ENCODE measurements at regions not wholly inside any gene's neighbourhood (a gene's known extent, or its start where the extent isn't known, plus 50 kb on each side); places are given as distances from the start of the nearest gene placed in this dataset.

DNA sequence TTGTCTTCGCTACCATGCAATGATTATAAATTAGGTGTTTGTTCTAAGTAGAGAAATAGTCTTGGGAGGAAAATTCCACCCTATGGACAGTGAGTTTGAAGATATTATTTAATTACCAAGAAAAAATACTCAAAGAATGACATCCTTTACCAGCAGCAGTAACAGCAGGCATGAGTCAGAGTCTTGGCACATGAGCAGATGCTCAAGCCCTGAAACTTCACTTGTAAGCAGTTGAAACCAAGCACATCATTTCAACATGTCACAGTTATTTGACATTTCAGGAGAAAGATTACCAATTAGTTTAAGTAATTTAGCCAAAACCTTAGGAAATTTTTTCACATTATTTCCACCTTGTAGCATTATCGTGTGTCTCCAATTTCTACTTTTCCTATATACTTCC lies 99.2 kb downstream of the C12orf50 start:
- no peak for DNase-seq

- DNase-seq: no peak
Observed at GRCh38 chr12:87929346-87929745, 99.9 kb downstream of the C12orf50 start.

DNA sequence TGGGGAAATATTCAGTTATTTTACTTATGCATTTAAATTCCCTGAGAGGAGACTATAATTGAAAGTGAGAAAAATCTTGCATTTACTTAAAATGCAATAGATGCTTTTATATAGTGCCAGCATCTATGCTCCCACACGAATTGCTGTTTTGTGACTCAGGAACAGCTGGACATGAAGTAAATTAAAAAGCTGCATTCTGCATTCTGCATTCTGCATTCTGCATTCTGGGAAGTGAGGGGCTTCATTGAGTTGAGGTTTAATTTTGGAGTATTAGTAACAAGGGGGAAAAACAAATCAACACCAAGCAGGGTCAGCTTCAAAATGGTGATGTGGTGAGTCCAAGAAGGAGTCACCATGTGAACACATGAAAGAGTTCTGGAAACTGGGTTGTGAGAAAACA lies 101.2 kb downstream of the C12orf50 start:
- DNase-seq: no peak

GRCh38 chr12:87925021-87925420 lies 104.2 kb downstream of the C12orf50 start:
- no peak for DNase-seq

DNA sequence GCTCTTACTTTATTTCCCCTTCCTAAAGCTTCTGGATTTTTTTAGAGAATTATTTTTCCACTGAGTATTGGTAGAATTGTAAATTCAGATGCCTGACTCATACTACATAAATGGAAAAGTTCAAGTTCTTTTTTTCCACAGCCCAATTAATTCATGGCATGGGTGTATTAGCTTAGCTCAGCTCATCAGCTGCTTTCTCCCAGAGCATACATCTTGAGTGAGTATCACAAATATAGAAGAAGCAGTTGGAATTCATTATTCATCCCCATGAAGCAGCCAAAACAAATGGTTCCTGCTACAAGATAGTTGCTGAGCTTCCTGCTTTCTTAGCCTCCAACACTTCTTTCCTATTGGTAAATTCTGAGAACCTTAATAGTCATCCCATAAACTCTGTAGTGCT lies 105.1 kb downstream of the C12orf50 start:
- DNase-seq: no peak

DNA sequence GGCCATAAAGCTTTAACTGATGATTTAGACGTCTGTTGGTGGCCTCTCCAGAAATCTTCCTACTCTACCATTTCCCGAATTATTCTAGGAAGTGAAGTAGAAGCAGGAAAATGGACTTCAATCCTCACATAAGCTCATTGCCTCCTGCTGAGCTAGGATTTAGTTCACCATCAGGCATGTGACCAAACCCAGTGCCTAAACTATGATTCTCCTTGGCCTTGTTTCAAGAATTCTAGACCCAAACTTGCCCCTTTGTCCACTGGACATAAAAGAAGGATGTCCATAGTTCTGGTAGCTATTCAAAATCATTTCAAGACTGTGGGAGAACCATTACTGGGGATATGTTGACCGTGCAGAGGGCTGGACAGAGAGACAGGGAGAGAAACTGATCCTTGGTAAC lies 105.8 kb downstream of the C12orf50 start:
- no peak for DNase-seq

DNA sequence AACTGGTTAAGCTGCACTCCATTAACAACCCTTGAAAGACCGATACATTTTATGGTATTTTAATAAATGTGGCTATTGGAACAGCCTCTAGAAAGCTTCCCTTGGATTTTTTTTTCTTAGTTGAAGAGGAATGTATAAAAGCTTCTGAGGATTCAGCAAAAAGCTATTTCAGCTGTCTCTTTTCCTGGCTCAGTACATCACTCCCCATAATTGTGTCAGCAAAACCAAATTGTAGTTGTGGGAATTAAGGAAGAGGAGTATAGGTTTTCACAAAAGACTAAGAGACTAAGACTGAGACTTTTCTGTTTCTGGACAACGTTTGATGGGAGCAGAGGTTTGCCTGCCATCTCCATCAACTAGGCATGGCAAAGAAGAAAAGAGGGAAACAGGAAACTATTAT lies 106.5 kb downstream of the C12orf50 start:
- DNase-seq: no peak

- no peak for DNase-seq
Observed at GRCh38 chr12:87921621-87922020, 107.6 kb downstream of the C12orf50 start.

DNA sequence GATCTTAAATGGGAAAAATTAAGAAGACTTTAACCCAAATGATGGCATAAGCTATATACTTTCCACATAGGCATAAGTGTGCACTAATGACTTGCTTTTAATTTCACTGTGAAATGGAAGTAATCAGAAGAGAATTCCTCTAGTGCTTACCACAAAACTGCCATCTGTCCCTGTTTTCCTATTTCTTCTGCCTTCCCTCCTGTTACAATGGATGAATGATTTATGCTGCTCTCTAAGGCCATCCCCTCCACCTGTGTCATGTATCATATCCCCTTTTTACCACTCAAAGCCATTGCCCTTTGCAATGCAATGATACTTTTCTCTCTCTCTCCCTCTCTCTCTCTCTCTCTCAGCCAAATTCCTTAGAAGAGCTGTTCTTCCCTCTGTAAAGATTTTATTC lies 109.1 kb downstream of the C12orf50 start:
- DNase-seq: no peak

GRCh38 chr12:87901457-87901856 lies 127.7 kb downstream of the C12orf50 start:
- DNase-seq: no peak

GRCh38 chr12:87897662-87898061 lies 131.5 kb downstream of the C12orf50 start:
- no peak for DNase-seq

DNA sequence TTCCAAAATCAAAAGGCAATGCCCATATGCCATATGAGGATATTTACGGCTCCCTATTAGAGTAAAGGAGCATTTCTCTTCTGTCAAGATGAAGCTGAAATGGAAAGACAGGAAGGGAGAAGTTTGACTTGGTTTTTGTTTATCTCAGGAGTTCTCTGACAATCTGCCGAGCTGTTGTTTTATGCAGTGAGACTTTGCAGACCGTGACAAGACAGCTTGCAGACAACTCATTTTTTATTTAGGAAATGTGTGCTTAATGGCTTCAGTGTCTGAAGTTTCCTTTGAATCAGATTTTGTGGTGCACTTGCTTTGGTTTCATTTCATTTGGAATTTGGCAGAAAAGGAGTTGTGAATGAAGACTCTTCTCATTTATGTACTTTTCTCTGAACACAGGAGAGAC lies 145.4 kb downstream of the C12orf50 start:
- no peak for DNase-seq

DNA sequence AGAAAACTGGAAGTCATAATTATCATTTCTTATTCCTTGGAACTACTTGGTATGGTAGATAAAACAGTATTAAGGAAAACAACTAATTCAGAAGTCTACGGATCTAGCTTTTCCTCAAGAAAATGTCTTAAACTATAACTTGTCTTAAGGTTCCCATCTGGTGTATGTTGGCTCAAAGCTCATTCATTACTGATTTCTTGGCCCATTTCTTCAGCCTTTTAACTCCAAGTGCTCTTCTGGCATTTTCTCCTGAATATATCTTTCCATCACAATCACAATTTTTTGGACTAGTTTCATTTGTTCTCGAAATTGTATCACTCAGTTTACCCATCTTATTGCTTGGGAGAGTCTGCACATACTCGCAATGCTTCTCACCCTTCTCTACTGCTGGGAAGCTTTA lies 150.1 kb downstream of the C12orf50 start:
- DNase-seq: no peak

DNA sequence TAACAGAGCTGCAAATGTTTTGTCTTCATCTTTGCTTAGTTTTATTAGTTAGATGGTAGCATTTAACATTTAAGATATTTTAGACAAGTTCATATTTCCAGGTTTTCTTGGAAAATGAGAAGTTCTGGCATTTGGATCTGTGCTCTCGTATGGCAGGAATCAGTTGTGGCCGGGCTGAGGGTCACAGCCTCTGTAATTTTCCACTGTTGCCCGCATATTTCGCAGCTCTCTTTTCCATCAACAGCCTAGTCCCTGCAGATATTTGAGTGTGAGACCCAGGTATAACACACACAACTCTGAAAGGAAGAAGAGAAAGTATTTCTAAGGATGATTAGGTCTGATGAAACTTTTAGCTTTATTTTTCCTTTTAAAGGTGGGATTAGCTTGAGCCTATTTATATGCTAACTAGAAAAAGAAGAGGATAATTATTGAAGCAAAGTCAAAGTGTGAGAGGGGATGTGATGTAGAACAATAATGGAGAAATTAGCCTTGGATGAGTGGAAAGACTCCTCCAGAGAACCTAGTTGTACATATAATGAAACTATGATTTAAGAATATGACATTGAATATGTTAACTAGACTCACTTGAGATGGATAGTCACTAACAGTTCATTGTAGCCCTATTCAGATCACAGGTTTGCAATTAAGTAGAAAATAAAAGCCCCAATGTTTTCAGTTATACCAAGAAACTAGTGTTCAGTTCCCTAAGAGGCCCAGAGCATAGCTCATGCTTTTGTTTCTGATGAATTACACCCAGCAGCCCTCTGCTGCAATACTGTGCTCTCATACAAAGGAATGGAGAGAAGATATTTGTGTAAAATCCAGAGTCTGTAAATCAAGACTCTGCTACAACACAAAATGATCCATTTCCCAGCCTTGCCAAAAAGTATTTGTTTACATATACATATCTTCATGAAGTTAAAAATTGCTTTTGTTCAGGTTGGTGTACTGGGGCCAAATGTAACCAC lies 158.4 kb downstream of the C12orf50 start:
- no peak for DNase-seq

DNA sequence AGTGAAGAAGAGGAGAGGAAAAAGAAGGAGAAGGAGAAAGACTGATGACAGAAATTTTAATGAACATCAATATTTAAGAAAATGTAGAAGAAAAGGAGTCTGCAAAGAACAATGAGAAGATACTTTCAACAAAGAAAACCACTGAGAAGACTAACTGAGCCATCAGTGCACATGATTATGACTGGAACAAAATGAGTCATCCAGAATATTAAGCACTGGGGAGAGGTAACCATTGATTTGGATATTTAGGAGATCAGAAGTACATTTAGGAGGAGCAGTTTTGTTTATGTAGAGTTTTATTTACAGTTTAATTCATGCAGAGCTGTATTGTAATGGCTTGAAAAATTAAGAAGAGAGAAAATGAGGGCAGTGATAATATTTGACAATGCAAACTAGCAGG lies 159.1 kb downstream of the C12orf50 start:
- no peak for DNase-seq

GRCh38 chr12:87866578-87867292 lies 162.5 kb downstream of the C12orf50 start:
- peak in 1 of 2 experiments; percentile 46 for DNase-seq

DNA sequence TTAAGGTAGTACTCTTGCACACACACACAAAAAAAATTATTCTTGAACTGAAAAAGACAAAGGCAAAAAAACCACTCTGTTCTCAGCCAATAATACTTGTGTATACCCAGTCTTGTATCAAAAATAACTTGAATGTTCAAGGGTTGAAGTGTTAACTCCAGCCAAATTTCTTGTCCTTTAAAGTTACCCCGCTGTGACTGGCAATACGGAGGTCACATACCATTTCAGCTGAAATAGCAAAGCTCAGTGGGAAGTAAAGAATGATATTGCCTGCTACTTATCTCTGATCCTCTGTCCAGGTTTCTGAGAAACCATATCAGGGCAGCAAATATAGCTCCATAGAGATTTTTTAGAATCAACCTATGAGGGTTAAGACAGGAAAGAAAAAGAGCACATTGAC lies 167.4 kb downstream of the C12orf50 start:
- DNase-seq: no peak

GRCh38 chr12:87853448-87854003 lies 175.7 kb downstream of the C12orf50 start:
- DNase-seq: no peak

- DNase-seq: no peak
Observed at GRCh38 chr12:87849074-87849473, 180.1 kb downstream of the C12orf50 start.

DNA sequence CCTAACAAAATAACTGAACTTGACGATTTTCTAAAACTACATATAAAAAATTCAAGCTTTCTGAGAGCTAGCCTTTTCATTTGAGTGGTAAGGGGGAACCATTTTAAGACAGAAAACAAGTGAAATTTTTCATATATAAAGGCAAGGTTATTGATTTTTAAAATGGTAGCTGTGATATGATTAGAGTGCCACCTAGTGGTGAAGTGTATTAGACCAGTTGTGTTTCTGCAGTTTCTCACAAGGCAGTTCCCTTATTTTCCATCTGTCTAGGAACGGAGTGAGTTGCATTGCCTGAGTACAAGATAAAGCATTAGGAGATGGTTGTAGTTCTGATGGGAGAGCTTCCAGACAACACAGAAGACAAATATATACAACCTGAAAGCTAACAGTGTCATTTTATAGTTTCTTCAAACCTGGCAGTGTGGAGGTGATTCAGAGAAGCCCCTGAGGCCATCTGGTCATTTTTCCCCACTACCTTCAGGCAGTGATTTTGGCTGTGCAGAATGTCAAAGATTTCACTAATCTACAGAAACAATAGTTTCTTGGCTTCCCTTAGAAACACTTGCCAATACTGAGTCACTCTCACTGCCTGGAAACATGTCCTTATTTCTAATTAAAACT lies 180.8 kb downstream of the C12orf50 start:
- peak; percentile 13 to 65 for DNase-seq

DNA sequence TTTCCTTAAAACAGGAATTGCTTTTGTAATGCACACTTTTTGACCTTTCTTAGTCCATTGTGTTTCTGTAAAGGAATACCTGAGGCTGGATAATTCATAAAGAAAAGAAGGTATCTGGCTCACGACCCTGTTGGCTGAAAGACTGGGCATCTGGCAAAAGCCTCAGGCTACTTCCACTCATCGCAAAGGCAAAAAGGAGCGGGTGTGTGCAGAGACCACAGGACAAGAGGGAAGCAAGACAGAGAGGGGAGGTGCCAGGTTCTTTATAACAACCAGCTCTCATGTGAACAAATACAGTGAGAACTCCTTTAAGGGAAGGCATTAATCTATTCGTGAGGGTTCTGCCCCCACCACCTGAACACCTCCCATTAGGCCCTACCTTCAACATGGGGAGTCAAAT lies 182.1 kb downstream of the C12orf50 start:
- DNase-seq: no peak

DNA sequence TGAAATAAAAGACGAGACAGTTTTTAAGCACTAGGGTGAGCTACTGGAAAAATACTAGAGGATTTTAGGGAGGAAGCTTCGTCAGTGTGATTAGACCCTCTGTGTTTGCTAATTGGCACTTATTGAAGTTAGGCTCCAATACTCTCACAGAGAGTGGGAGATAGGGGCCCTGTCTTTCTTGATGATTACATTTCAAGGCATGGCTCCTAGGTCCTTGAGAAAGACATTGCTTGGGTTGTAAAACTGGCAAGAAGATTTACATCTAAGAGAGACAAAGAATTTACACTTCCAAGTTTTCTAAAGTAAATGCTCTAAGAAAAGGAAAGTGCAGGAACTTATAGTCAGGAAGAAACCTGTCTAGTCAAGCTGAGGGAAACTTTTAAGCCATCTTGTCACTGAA lies 183.2 kb downstream of the C12orf50 start:
- DNase-seq: peak in 1 of 2 experiments; percentile 1

GRCh38 chr12:87841935-87842334 lies 187.3 kb downstream of the C12orf50 start:
- DNase-seq: no peak
